H1 (cell line): ENCODE measurements at regions not wholly inside any gene's neighbourhood (a gene's known extent, or its start where the extent isn't known, plus 50 kb on each side); places are given as distances from the start of the nearest gene placed in this dataset.
"Not testable (repeated sequence)": the region's sequence is repeated elsewhere in the genome, so short reads cannot be mapped to it uniquely, and the experiment has no call there.

Experiments
- CTCF ChIA-PET: fragments of 300-600 bp; sonication (Branson Sonifier 250); formaldehyde crosslinking; loops from one replicate; lab custom pipeline; 2021; ENCODE audit not compliant: partially characterized antibody; lab: Charles Lee
- POLR2A ChIA-PET: fragments of 300-600 bp; sonication (Branson Sonifier 250); formaldehyde crosslinking; loops from one replicate; lab custom pipeline; 2021; ENCODE audit warnings: inconsistent platforms; ENCODE audit not compliant: partially characterized antibody; lab: Charles Lee
- DNase-seq, 2 experiments: peaks; one replicate each; pipeline versions ENCODE4 v3.0.0 to v3.0.0-alpha.2; 2010 to 2022; ENCODE audit warnings: low spot score in 2 of 2, low read depth in 1 of 2, mixed read lengths in 1 of 2
- FAIRE-seq: peaks from 2 replicates; lab custom pipeline; 2011; peaks lifted over from hg19 to GRCh38; lab: Jason Lieb, UNC
- H2AFZ ChIP-seq: 2 replicates; pipeline ENCODE4 v1.8.1; 2012; ENCODE audit warnings: low read length, inconsistent platforms
- H2AK5ac ChIP-seq: 2 replicates; pipeline ENCODE4 v1.6.1; 2013; ENCODE audit warnings: low read depth, low read length
- H2BK120ac ChIP-seq: replicated peaks from 2 replicates; pipeline ENCODE3; 2013; ENCODE audit warnings: low read depth, low read length, inconsistent platforms
- H2BK12ac ChIP-seq: 2 replicates; pipeline ENCODE4 v1.6.1; 2013; ENCODE audit warnings: low read depth, low read length
- H2BK15ac ChIP-seq: 2 replicates; pipeline ENCODE4 v1.6.1; 2013; ENCODE audit warnings: low read length
- H2BK20ac ChIP-seq: 2 replicates; pipeline ENCODE4 v1.6.1; 2013; ENCODE audit warnings: low read length
- H2BK5ac ChIP-seq: 2 replicates; pipeline ENCODE4 v1.6.1; 2013; ENCODE audit warnings: low read depth, low read length
- H3K14ac ChIP-seq: 2 replicates; pipeline ENCODE4 v1.6.1; 2013; ENCODE audit warnings: inconsistent platforms; ENCODE audit not compliant: insufficient read length
- H3K18ac ChIP-seq: 2 replicates; pipeline ENCODE4 v1.6.1; 2013; ENCODE audit warnings: low read length; ENCODE audit errors: extremely low read depth
- H3K23ac ChIP-seq: 2 replicates; pipeline ENCODE4 v1.6.1; 2013; ENCODE audit warnings: inconsistent platforms; ENCODE audit not compliant: insufficient read length
- H3K23me2 ChIP-seq: 2 replicates; pipeline ENCODE4 v1.6.1; 2013; ENCODE audit warnings: low read depth, low read length
- H3K27ac ChIP-seq: 2 replicates; pipeline ENCODE4 v1.6.1; 2011; ENCODE audit warnings: low read depth, low read length, inconsistent platforms
- H3K27me3 ChIP-seq, 4 experiments: replicated peaks in 1 of 4; 1 replicate in 1 of 4; 2 replicates in 3 of 4; pipeline versions ENCODE4 v1.6.1 to v1.8.1; 2011 to 2013; ENCODE audit warnings: low read length in 3 of 4, mild to moderate bottlenecking in 3 of 4, inconsistent platforms in 2 of 4, mixed read lengths in 2 of 4, moderate library complexity in 1 of 4; ENCODE audit not compliant: control insufficient read depth in 3 of 4, insufficient read depth in 3 of 4; ENCODE audit errors: extremely low read depth in 1 of 4
- H3K36me3 ChIP-seq, 4 experiments: 2 replicates each; pipeline versions ENCODE4 v1.6.1 to v1.8.1; 2011 to 2013; ENCODE audit warnings: mild to moderate bottlenecking in 4 of 4, low read length in 3 of 4, moderate library complexity in 2 of 4, control low read depth in 1 of 4, inconsistent platforms in 1 of 4; ENCODE audit not compliant: insufficient read depth in 4 of 4, control insufficient read depth in 2 of 4
- H3K4ac ChIP-seq: replicated peaks from 2 replicates; pipeline ENCODE3; 2013; ENCODE audit warnings: low read length, low read depth, mixed read lengths, inconsistent platforms; ENCODE audit not compliant: insufficient read length
- H3K4me1 ChIP-seq, 4 experiments: replicated peaks in 1 of 4; 1 replicate in 1 of 4; 2 replicates in 3 of 4; pipeline versions ENCODE4 v1.6.1 to v1.8.1; 2011 to 2013; ENCODE audit warnings: low read length in 3 of 4, inconsistent platforms in 2 of 4, mixed read lengths in 1 of 4; ENCODE audit not compliant: insufficient read depth in 4 of 4, control insufficient read depth in 3 of 4
- H3K4me2 ChIP-seq, 2 experiments: 2 replicates each; pipeline versions ENCODE4 v1.6.1 to v1.8.1; 2011 to 2013; ENCODE audit warnings: low read depth in 2 of 2, low read length in 2 of 2, control low read depth in 1 of 2, inconsistent platforms in 1 of 2, mild to moderate bottlenecking in 1 of 2; ENCODE audit not compliant: insufficient read depth in 1 of 2
- H3K4me3 ChIP-seq, 4 experiments: fragments of 200-600, 300-600 bp in 1 of 4; sonication (generic), shearing (Covaris generic), sonication (Bioruptor Twin) in 1 of 4; 2 replicates each; pipeline versions ENCODE4 v1.5.1 to v1.8.1; 2011 to 2016; ENCODE audit warnings: low read length in 4 of 4, low read depth in 3 of 4, control low read depth in 2 of 4, inconsistent platforms in 2 of 4, mild to moderate bottlenecking in 2 of 4, mixed read lengths in 1 of 4, moderate library complexity in 1 of 4; ENCODE audit not compliant: insufficient read depth in 2 of 4; ENCODE audit errors: extremely low read depth in 1 of 4
- H3K56ac ChIP-seq: replicated peaks from 2 replicates; pipeline ENCODE3; 2013; ENCODE audit warnings: low read depth, mild to moderate bottlenecking, mixed read lengths, low read length, inconsistent platforms; ENCODE audit not compliant: insufficient read length
- H3K79me1 ChIP-seq: 2 replicates; pipeline ENCODE4 v1.6.1; 2013; ENCODE audit warnings: low read depth, low read length, control low read depth
- H3K79me2 ChIP-seq, 2 experiments: 2 replicates each; pipeline versions ENCODE4 v1.6.1 to v1.8.1; 2012 to 2013; ENCODE audit warnings: low read length in 2 of 2, mild to moderate bottlenecking in 2 of 2, inconsistent platforms in 1 of 2; ENCODE audit not compliant: insufficient read depth in 2 of 2, control insufficient read depth in 1 of 2
- H3K9ac ChIP-seq, 4 experiments: replicated peaks in 1 of 4; 1 replicate in 1 of 4; 2 replicates in 3 of 4; pipeline versions ENCODE4 v1.6.1 to v1.8.1; 2011 to 2013; ENCODE audit warnings: low read depth in 3 of 4, low read length in 3 of 4, control low read depth in 2 of 4, mild to moderate bottlenecking in 2 of 4, moderate library complexity in 2 of 4, inconsistent platforms in 1 of 4; ENCODE audit errors: extremely low read depth in 1 of 4
- H3K9me3 ChIP-seq, 2 experiments: 2 replicates each; pipeline versions ENCODE4 v1.6.1 to v1.8.1; 2012 to 2013; ENCODE audit warnings: mild to moderate bottlenecking in 2 of 2, moderate library complexity in 2 of 2, control low read depth in 1 of 2, inconsistent platforms in 1 of 2, low read depth in 1 of 2, low read length in 1 of 2, mixed read lengths in 1 of 2; ENCODE audit not compliant: insufficient read depth in 2 of 2
- H4K20me1 ChIP-seq, 2 experiments: replicated peaks in 1 of 2; 2 replicates each; pipeline versions ENCODE3 to v1.8.1; 2011 to 2013; ENCODE audit warnings: inconsistent platforms in 2 of 2, low read length in 2 of 2, mild to moderate bottlenecking in 1 of 2; ENCODE audit not compliant: insufficient read depth in 2 of 2, control insufficient read depth in 1 of 2
- H4K5ac ChIP-seq: 2 replicates; pipeline ENCODE4 v1.6.1; 2013; ENCODE audit warnings: low read length, low read depth, mixed read lengths, inconsistent platforms; ENCODE audit not compliant: insufficient read length
- H4K8ac ChIP-seq: 2 replicates; pipeline ENCODE4 v1.8.0; 2013; ENCODE audit warnings: mild to moderate bottlenecking, moderate library complexity, low read length, inconsistent platforms; ENCODE audit not compliant: insufficient read depth; ENCODE audit errors: extremely low read depth
- H4K91ac ChIP-seq: replicated peaks from 2 replicates; pipeline ENCODE3; 2013; ENCODE audit warnings: low read length, mixed read lengths, inconsistent platforms; ENCODE audit not compliant: insufficient read length
- whole genome bisulfite sequencing, 2 experiments: shearing (Covaris generic) in 1 of 2; methylation state at CpG; one replicate each; pipeline versions ENCODE4 v1.1.6 to v1.1.7; 2013 to 2015; ENCODE audit warnings: low lambda C conversion rate in 2 of 2, mixed read lengths in 2 of 2, inconsistent platforms in 1 of 2, low coverage in 1 of 2, missing lambda C conversion rate in 1 of 2; ENCODE audit not compliant: insufficient replicate concordance in 2 of 2, insufficient coverage in 1 of 2, insufficient read length in 1 of 2; ENCODE audit errors: extremely low coverage in 1 of 2, missing lambda C conversion rate in 1 of 2; 5-methylcytosine and 5-hydroxymethylcytosine counted together

- H3K4me2 ChIP-seq, H3K9ac ChIP-seq, H2BK12ac ChIP-seq, H3K79me1 ChIP-seq, POLR2A ChIA-PET, H3K27me3 ChIP-seq, H3K14ac ChIP-seq, H3K9me3 ChIP-seq, H3K79me2 ChIP-seq, H2AK5ac ChIP-seq, H2BK5ac ChIP-seq, H3K23ac ChIP-seq, H3K36me3 ChIP-seq, H3K4ac ChIP-seq, CTCF ChIA-PET, H3K4me3 ChIP-seq, DNase-seq, H2AFZ ChIP-seq, H3K56ac ChIP-seq, H3K4me1 ChIP-seq, H3K27ac ChIP-seq, H4K5ac ChIP-seq, H2BK15ac ChIP-seq, H4K20me1 ChIP-seq, H4K91ac ChIP-seq, H2BK120ac ChIP-seq, H3K18ac ChIP-seq, H3K23me2 ChIP-seq, FAIRE-seq, H2BK20ac ChIP-seq, H4K8ac ChIP-seq: not testable (repeated sequence)
- WGBS, 2 experiments: 100% methylated on average over 14 of the region's 20 CpGs; no CpG with 5 or more reads in 1 of the 2 experiments
These were observed 199.7 kb upstream of the MOCS1 start for GRCh38 chr6:40133981-40134380.
